A549 (cell line): ENCODE measurements at regions not wholly inside any gene's neighbourhood (a gene's known extent, or its start where the extent isn't known, plus 50 kb on each side); places are given as distances from the start of the nearest gene placed in this dataset.

Source experiments
- ATAC-seq, 2 experiments: fragments of 200-7000 bp in 1 of 2; fragments of >200 bp in 1 of 2; cut with Nextera tagmentation in 1 of 2; cut with Tn5 transposase in 1 of 2; 3 replicates each; pipeline versions ENCODE4 v1.8.0 to v1.9.1; 2018 to 2020; ENCODE audit warnings: mild to moderate bottlenecking in 1 of 2, moderate library complexity in 1 of 2
- CTCF ChIA-PET: fragments of 300-600 bp; sonication (Branson Sonifier 250); formaldehyde crosslinking; extraction: SDS; loops from one replicate; lab custom pipeline; 2021; ENCODE audit warnings: antibody characterized with exemption, inconsistent platforms; lab: Yijun Ruan, JAX
- POLR2A ChIA-PET: fragments of 350-600 bp; formaldehyde crosslinking; extraction: SDS; loops from one replicate; lab custom pipeline; 2021; ENCODE audit warnings: antibody characterized with exemption, inconsistent platforms; lab: Yijun Ruan, JAX
- DNase-seq, 2 experiments: peaks; one replicate each; pipeline versions ENCODE4 v3.0.0 to v3.0.0-alpha.2; 2011 to 2016; ENCODE audit warnings: low read depth in 1 of 2, low spot score in 1 of 2
- FAIRE-seq: peaks from 2 replicates; lab custom pipeline; 2011; peaks lifted over from hg19 to GRCh38; lab: Jason Lieb, UNC
- H3K27ac ChIP-seq, 2 experiments: fragments of >200 bp; sonication (Bioruptor Twin); formaldehyde crosslinking; 3 replicates each; pipeline ENCODE4 v1.5.1; 2016 to 2017
- H3K4me1 ChIP-seq: fragments of >200 bp; sonication (Bioruptor Twin); formaldehyde crosslinking; 3 replicates; pipeline ENCODE4 v1.6.1; 2016
- H3K4me2 ChIP-seq: fragments of >200 bp; sonication (Bioruptor Twin); formaldehyde crosslinking; 3 replicates; pipeline ENCODE4 v1.6.1; 2016
- H3K4me3 ChIP-seq: fragments of >200 bp; sonication (Bioruptor Twin); formaldehyde crosslinking; 3 replicates; pipeline ENCODE4 v1.5.1; 2016
- H3K9me3 ChIP-seq: fragments of >200 bp; sonication (Bioruptor Twin); formaldehyde crosslinking; 3 replicates; pipeline ENCODE4 v1.6.1; 2016
- BCL3 ChIP-seq: fragments of >200 bp; sonication (Bioruptor Twin); formaldehyde crosslinking; IDR thresholded peaks from 3 replicates; pipeline ENCODE4 v1.6.1; 2016
- CBX2 ChIP-seq: fragments of 200-600 bp; sonication (generic); IDR thresholded peaks from 2 replicates; pipeline ENCODE4 v1.6.1; 2016; ENCODE audit warnings: low read depth, mild to moderate bottlenecking, borderline replicate concordance
- CBX8 ChIP-seq: fragments of 200-600 bp; sonication (generic); IDR thresholded peaks from 2 replicates; pipeline ENCODE4 v1.6.1; 2016
- CEBPB ChIP-seq, 2 experiments: fragments of >200 bp in 1 of 2; sonication (Bioruptor Twin) in 1 of 2; formaldehyde crosslinking in 1 of 2; IDR thresholded peaks; 2 replicates each; pipeline ENCODE4 v1.6.1; 2012 to 2016
- CHD2 ChIP-seq: fragments of 150-350 bp; IDR thresholded peaks from 2 replicates; pipeline ENCODE4 v1.6.1; 2014; ENCODE audit warnings: low read length; ENCODE audit not compliant: partially characterized antibody
- EP300 ChIP-seq, 2 experiments: fragments of >200 bp; sonication (Bioruptor Twin); formaldehyde crosslinking; IDR thresholded peaks; 2 replicates in 1 of 2; 3 replicates in 1 of 2; pipeline ENCODE4 v1.6.1; 2016 to 2017
- FOSB ChIP-seq: fragments of 250-450 bp; sonication (Bioruptor Pico); IDR thresholded peaks from 2 replicates; pipeline ENCODE4 v1.5.0; 2020; ENCODE audit warnings: mild to moderate bottlenecking, moderate library complexity
- HMGXB4 ChIP-seq: fragments of 250-450 bp; sonication (Bioruptor Pico); IDR thresholded peaks from 2 replicates; pipeline ENCODE4 v1.5.0; 2021; ENCODE audit warnings: mild to moderate bottlenecking, moderate library complexity, borderline replicate concordance
- JUNB ChIP-seq: fragments of >200 bp; sonication (Bioruptor Twin); formaldehyde crosslinking; IDR thresholded peaks from 2 replicates; pipeline ENCODE4 v1.6.1; 2016
- NFE2L2 ChIP-seq: fragments of 150-350 bp; conservative IDR thresholded peaks from 2 replicates; pipeline ENCODE4 v1.6.1; 2014; ENCODE audit warnings: low read length
- NPAS2 ChIP-seq: fragments of 250-450 bp; sonication (Bioruptor Pico); IDR thresholded peaks from 2 replicates; pipeline ENCODE4 v1.8.0; 2022; ENCODE audit warnings: mild to moderate bottlenecking, moderate library complexity, borderline replicate concordance
- POLR2AphosphoS2 ChIP-seq: conservative IDR thresholded peaks from 2 replicates; pipeline ENCODE4 v1.6.1; 2012; ENCODE audit warnings: low read length, improper control_type of control experiment, inconsistent platforms
- REST ChIP-seq: fragments of 200-600 bp; sonication (generic); IDR thresholded peaks from 2 replicates; pipeline ENCODE4 v1.6.1; 2016; ENCODE audit warnings: antibody characterized with exemption, mild to moderate bottlenecking, moderate library complexity
- RFX5 ChIP-seq: fragments of 450-650 bp; IDR thresholded peaks from 2 replicates; pipeline ENCODE4 v1.7.1; 2014; ENCODE audit warnings: antibody characterized with exemption, mild to moderate bottlenecking, moderate library complexity
- RNF2 ChIP-seq: fragments of 200-600 bp; sonication (generic); IDR thresholded peaks from 2 replicates; pipeline ENCODE4 v1.6.1; 2016; ENCODE audit warnings: low read depth, mild to moderate bottlenecking, antibody characterized with exemption, moderate library complexity, borderline replicate concordance
- SREBF2 ChIP-seq: fragments of 450-650 bp; IDR thresholded peaks from 2 replicates; pipeline ENCODE4 v1.6.1; 2014; ENCODE audit warnings: mild to moderate bottlenecking, moderate library complexity
- USF2 ChIP-seq: fragments of 450-650 bp; IDR thresholded peaks from 2 replicates; pipeline ENCODE4 v1.6.1; 2014; ENCODE audit warnings: antibody characterized with exemption
- ZFP36 ChIP-seq: fragments of 450-650 bp; IDR thresholded peaks from 2 replicates; pipeline ENCODE4 v1.6.1; 2014; ENCODE audit warnings: borderline replicate concordance; ENCODE audit not compliant: partially characterized antibody
- ZSCAN20 ChIP-seq: fragments of 250-450 bp; sonication (Bioruptor Pico); IDR thresholded peaks from 2 replicates; pipeline ENCODE4 v1.8.0; 2022; ENCODE audit warnings: mild to moderate bottlenecking, moderate library complexity
- WGBS: methylation state at CpG from one replicate; pipeline ENCODE4 v1.1.6; 2017; ENCODE audit errors: missing lambda C conversion rate; 5-methylcytosine and 5-hydroxymethylcytosine counted together
- TF ChIP-seq, protein P1 (sequence below): IDR thresholded peaks from 2 replicates; pipeline ENCODE4 v1.6.1; 2012; ENCODE audit warnings: low read depth, borderline replicate concordance
- TF ChIP-seq, protein P2 (sequence below): fragments of 150-350 bp; IDR thresholded peaks from 2 replicates; pipeline ENCODE4 v1.6.1; 2014; ENCODE audit warnings: low read depth, mild to moderate bottlenecking, low read length

DNA sequence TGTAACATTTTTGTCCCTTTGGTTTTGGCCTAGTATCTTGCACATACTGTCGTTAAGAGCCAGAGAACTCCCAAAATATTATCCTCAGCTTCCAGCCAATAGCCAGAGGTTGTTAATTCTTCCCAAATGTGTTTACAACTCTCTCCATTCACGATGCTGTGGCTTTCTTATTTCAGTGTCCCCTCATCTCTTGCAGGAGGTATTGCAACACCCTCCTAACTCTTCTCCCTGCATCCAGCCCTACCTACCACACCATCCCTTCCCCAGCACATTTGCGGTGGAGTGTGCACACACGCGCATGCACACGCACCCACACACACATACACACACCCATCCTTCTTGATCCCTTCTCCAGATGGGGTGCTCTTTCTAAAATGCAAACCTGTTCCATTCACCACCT, 75.6 kb upstream of the LMO2 start:
- WGBS = 75% methylated on average over 6 of the region's 6 CpGs
- no peak for FAIRE-seq

DNA sequence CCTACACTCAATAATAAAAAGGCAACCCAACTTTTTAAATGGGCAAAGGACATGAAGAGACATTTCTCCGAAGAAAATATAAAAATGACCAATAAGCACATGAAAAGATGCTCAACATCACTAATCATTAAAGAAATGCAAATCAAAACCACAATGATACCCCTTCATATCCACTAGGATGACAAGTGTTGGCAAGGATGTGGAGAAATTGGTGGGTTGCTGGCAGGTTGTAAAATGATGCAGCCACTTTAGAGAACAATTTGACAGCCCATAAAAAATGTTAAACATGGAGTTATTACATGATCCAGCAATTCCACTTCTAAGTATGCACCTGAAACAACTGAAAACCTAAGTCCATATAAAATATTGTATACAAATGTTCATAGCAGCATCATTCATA, 73.2 kb upstream of the LMO2 start:
- ChIA-PET POLR2A (no interaction called here), CTCF (interaction anchor here (2.4 kb wide), 1 partner anchor 107 kb away, joined by 13 read pairs; no protein-coding TSS in a partner anchor)
- no peak overlapping the region for H3K4me3 ChIP-seq
- FAIRE-seq (no peak), DNase-seq (no peak), ATAC-seq (no peak)
- TF ChIP-seq SREBF2 (no peak), CBX2 (no peak), CHD2 (no peak), NPAS2 (CRISPR knock-in tag) (no peak), BCL3 (no peak), POLR2AphosphoS2 (no peak), EP300 (IDR thresholded peaks at IDR 0.05) (no peak), HMGXB4 (CRISPR knock-in tag) (no peak), ZFP36 (no peak), JUNB (no peak), CBX8 (no peak), NFE2L2 (no peak), REST (no peak), RNF2 (no peak), USF2 (no peak), RFX5 (no peak), ZSCAN20 (no peak)
- TF ChIP-seq, protein P1, sequence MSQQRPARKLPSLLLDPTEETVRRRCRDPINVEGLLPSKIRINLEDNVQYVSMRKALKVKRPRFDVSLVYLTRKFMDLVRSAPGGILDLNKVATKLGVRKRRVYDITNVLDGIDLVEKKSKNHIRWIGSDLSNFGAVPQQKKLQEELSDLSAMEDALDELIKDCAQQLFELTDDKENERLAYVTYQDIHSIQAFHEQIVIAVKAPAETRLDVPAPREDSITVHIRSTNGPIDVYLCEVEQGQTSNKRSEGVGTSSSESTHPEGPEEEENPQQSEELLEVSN = no peak
- no peak overlapping the region for H3K4me2 ChIP-seq
- 78% methylated on average over 1 of the region's 1 CpG for WGBS
- no peak overlapping the region for H3K27ac ChIP-seq
- no peaks in the 10 kb centered on the region for H3K9me3 ChIP-seq
- H3K4me1 ChIP-seq = no peaks in the 10 kb centered on the region

More for the DNA sequence above, 75.6 kb upstream of the LMO2 start:
- no peak for ATAC-seq
- POLR2A ChIA-PET = no interaction called here
- H3K9me3 ChIP-seq = no peaks in the 10 kb centered on the region
- no peak overlapping the region for H3K4me3 ChIP-seq
- no peak for DNase-seq
- CTCF ChIA-PET = interaction anchor here (0.6 to 1.4 kb wide), 6 partner anchors 10 to 160 kb away, joined by 3 to 4 read pairs (median 3); no protein-coding TSS in a partner anchor
- H3K27ac ChIP-seq = no peak overlapping the region
- TF ChIP-seq CEBPB (IDR thresholded peaks at IDR 0.05) (no peak), FOSB (CRISPR knock-in tag) (no peak), HMGXB4 (CRISPR knock-in tag) (no peak)
- TF ChIP-seq, protein P2, sequence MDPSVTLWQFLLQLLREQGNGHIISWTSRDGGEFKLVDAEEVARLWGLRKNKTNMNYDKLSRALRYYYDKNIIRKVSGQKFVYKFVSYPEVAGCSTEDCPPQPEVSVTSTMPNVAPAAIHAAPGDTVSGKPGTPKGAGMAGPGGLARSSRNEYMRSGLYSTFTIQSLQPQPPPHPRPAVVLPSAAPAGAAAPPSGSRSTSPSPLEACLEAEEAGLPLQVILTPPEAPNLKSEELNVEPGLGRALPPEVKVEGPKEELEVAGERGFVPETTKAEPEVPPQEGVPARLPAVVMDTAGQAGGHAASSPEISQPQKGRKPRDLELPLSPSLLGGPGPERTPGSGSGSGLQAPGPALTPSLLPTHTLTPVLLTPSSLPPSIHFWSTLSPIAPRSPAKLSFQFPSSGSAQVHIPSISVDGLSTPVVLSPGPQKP = no peak
- no peaks in the 10 kb centered on the region for H3K4me1 ChIP-seq
- H3K4me2 ChIP-seq = no peak overlapping the region
